Femur (tissue), 1 donor: ENCODE measurements at regions not wholly inside any gene's neighbourhood (a gene's known extent, or its start where the extent isn't known, plus 50 kb on each side); places are given as distances from the start of the nearest gene placed in this dataset.
A peak's percentile ranks its signal among the peaks of the same experiment; 100 is the strongest.

Experiments used
- DNase-seq: peaks from one replicate; pipeline ENCODE4 v3.0.0-alpha.2; 2017

GRCh38 chr18:10367836-10368235 is 86.6 kb upstream of the APCDD1 start:
- no peak for DNase-seq

DNA sequence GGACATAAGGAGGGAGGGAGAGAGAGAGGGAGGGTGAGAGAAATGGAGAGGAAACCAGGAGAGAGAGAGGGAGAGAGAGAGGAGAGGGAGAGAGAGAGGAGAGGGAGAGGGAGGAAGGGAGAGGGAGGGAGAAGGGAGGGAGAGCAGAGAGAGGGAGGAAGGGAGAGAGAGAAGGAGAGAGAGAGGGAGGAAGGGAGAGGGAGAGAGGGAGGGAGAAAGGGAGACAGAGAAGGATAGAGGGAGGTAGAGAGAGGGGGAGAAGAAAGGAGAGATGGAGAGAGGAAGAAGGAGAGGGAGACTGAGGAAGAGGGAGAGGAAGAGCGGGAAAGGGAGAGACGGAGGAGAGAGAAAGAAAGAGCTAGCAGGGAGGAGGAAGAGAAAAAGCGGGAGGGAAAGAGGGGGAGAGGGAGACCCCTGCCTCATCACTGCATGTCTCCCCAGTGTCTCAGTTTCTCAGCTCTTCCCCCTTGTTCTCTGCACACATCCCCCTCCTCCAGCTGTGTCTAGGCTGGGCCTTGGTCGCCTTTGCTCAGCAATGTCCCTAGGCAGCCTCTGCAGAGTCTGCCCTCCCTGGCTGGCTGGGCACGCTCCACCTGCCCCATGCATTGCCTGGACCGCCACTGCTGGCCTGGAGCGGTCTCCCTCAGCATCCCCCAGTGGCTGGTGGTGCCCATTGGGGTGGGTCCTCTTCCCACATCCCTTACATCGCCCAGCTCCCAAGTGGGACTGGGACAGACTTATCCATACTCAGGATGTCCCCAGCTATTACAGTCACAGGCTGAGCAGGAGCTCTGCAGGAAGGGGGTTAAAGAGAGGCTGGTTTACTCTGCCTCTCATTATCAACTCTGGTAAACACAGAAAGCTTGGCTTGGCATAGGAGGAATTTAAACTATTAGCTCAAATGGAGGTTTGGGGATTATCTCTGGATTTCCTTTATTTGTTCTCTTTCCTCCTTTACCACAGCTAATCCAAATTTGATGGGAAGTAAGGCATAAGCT is 85.7 kb upstream of the APCDD1 start:
- no peak for DNase-seq

GRCh38 chr18:10370716-10371115 is 83.7 kb upstream of the APCDD1 start:
- DNase-seq, result no peak

- no peak for DNase-seq
Observed at GRCh38 chr18:10371165-10371564, 83.3 kb upstream of the APCDD1 start.

GRCh38 chr18:10374195-10374594 is 80.2 kb upstream of the APCDD1 start:
- DNase-seq, result no peak

DNA sequence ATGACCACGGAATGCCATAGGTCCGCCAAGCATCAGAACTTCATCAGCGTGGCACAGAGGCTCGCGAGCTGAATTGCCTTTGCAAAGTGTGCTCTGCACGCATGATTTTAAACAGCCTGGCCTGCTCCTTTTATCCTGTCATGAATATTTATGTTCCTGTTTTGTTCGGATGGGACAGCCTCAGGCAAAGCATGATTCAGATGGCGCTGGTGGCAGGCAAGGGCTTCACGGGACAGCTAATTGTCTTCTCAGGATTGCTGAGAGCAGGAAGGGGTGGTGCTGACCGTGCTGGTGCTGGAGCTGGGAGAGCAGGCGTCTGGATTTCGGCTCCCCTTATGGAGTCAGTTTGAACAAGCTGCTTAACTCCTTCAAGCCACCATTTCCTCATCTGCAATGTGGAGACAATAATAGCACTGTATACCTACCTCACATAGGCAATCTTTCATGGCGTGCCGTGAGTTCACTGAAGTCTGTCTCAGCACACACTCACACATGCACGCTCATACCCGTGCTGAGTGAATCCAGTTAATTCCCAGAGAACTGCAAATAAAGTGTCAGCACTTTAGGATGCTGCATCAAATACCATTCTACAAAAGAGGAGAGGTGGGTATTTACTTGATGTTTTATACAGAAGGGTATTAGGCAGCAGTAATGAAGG is 79.7 kb upstream of the APCDD1 start:
- DNase-seq, result no peak

DNA sequence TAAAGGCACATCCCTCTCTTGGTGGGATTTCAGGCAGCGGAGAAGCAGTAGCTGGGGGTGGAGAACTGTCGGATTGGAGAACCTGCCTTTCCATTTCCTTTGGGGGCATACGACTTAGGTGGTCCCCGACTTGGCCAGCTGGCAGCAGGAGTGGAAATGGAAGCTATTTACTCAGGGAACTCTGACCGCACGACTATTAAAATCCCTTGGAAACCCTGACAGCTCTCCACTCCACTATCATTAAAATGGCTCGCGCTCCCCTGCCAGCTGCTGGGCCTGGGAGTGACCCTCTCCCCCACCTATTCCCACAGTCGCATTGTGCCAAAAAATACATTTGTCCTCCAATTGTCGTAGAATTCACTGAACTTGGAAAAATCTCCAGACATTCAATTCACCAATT is 77.7 kb upstream of the APCDD1 start:
- peak; percentile 92 for DNase-seq

DNA sequence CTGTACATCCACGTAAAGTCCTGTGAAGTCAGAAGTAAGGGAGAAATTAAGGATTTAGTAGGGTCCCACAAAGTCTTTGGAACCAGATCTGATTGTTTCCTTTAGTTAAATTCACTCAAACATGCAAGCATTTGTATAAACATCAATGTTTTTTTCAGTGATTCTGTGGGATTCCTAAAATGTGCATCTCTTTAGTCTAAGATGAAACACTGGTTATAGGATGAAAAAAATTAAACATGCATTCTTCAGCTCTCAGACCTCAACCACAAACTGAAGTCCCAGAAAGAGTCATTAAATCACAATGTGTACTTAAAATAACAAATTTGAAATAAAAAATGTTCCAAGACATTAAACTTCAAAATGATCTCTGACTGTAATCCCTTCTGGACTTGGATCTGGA is 76.5 kb upstream of the APCDD1 start:
- no peak for DNase-seq

GRCh38 chr18:10378688-10379420 is 75.6 kb upstream of the APCDD1 start:
- DNase-seq, result no peak

- DNase-seq, result no peak
Observed at GRCh38 chr18:10379522-10379921, 74.9 kb upstream of the APCDD1 start.

DNA sequence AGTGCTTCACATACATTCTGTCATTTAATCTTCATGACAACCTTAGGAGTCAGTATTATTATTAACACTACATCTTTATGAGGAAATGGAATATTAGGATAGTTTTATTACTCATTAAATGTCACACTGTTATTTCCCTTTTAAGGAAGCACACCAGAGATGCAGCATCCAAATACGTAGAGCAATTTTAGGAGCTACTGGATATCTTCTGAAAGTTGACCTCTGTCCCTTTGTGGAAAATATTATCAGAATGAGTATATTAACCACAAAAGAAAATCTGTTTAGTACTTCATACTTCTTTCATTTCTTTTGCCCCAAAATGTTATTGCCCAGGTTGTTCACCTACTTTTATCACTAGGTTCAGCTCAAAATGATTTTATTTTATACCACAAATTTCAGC is 72.9 kb upstream of the APCDD1 start:
- no peak for DNase-seq

GRCh38 chr18:10381951-10382350 is 72.5 kb upstream of the APCDD1 start:
- no peak for DNase-seq

DNA sequence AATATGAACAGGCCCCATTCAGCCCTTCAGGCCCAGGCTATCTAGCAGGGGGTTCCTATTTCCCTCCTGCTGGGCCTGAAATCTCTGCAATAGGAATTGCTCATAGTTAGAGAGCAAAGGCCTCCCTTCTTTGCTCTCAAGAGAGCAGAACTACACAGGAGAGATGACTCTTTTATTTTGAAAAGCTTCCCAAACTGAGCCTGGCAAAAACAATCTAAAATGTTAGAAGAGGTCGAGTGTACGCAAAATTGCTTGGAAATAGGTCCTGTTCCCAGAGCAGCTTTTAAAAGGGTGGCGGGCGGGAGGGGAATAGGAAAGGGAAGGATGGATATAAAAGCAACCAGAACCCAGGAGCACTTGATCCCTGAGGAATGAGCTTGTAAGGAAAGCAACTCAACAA is 68.4 kb upstream of the APCDD1 start:
- no peak for DNase-seq

GRCh38 chr18:10386956-10387355 is 67.5 kb upstream of the APCDD1 start:
- no peak for DNase-seq

DNA sequence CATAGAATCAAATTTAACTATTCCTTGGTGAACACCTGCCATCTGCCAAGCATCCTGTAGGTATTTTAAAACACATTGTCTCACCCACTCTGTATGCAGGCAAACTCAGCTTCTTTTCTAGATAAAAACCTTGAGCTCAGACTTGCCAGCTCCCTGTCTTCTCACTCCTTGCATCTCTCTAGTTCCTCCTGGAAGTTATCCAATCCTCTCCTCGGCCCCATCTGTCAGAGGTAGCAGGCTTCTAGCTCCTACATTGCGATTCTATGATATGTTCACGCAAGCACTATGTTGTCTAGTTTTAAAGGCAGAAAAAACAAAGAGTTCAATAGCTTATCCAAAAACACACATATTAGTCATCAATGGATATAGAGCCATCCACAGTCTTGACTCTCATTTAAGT is 67.0 kb upstream of the APCDD1 start:
- no peak for DNase-seq

- DNase-seq, result no peak
Observed at GRCh38 chr18:10388373-10388772, 66.1 kb upstream of the APCDD1 start.

DNA sequence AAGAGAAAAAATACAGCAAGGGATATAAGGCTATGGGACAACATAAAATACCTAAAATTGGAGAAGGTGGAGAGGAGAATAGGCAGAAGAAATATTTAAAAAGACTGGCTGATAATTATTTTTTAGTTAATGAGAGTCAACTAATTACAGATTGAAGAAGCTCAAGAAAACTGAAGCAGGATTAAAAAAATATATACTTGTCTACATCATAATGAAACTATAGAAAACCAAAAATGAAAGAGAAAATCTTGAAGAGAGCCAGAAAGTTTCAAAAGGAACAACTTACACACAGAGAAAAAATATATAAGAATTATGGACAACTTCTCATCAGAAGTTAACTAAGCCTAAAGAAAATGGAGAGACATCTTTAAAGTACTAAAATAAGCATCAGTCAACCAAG is 62.9 kb upstream of the APCDD1 start:
- no peak for DNase-seq

- DNase-seq, result no peak
Observed at GRCh38 chr18:10397004-10397403, 57.4 kb upstream of the APCDD1 start.

- DNase-seq, result no peak
Observed at GRCh38 chr18:10398571-10398970, 55.9 kb upstream of the APCDD1 start.

GRCh38 chr18:10399465-10399864 is 55.0 kb upstream of the APCDD1 start:
- DNase-seq, result no peak

GRCh38 chr18:10400534-10401307 is 53.7 kb upstream of the APCDD1 start:
- no peak for DNase-seq

GRCh38 chr18:10401521-10401920 is 52.9 kb upstream of the APCDD1 start:
- no peak for DNase-seq

DNA sequence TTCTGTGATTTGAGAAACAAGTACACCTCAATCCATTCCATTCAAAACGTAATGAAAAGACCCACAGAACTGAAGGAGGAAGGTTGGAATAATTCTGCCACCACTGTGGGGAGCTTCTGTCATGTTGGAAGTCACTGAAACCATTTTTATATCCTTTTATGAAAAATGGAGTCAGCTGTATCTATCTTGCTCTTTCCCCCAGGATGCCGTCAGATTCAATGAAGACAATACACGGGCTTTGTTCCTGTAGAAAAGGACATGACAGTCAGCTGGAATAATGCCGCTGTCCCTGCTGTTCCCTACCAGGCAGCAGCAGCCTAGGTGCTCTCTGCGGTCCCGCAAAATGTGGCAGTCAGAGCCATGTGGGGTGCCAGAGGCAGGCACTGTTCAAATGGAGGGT is 52.5 kb upstream of the APCDD1 start:
- no peak for DNase-seq
